ENCODE measurements at regions not wholly inside any gene's neighbourhood (a gene's known extent, or its start where the extent isn't known, plus 50 kb on each side); places are given as distances from the start of the nearest gene placed in this dataset.

DNA sequence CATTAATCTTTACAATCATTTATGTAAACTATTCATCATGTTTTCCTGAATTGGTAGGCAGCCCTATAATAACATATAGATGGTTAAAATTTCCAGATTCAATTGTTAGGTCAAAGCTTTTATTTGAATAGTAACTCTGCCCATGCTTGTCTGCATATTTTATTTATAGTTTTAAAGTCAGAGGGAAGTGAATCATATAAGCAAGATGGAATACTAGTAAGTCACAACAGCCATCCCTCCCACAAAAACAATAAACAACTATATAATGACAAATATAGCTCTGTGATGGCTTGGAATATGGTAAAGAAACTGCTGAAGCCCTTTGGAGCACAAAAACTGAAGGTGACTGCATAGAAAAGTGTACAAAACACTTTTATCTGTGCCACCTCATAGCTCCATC is 156.3 kb upstream of the TMEM106B start:
- Histone ChIP-seq H3K4me3 (ENCODE audit: low read depth in 1 of 2, low read length in 2 of 2) (no peak overlapping the region), H3K36me3 (ENCODE audit: control insufficient read depth in 2 of 2, insufficient read depth in 2 of 2, low read length in 1 of 2) (no peaks in the 10 kb centered on the region), H3K9me3 (ENCODE audit: control insufficient read depth in 2 of 2, insufficient read depth in 1 of 2, low read depth in 1 of 2, low read length in 1 of 2) (peaks cover 0 to 6% of the 10 kb centered on the region in 2 donors), H3K27ac (ENCODE audit: low read depth in 2 of 2, low read length in 1 of 2) (no peak overlapping the region), H3K27me3 (ENCODE audit: control insufficient read depth in 1 of 2, insufficient read depth in 2 of 2, low read length in 2 of 2) (no peaks in the 10 kb centered on the region), H3K4me1 (ENCODE audit: control insufficient read depth in 2 of 2, insufficient read depth in 2 of 2, low read length in 1 of 2) (no peaks in the 10 kb centered on the region)

DNA sequence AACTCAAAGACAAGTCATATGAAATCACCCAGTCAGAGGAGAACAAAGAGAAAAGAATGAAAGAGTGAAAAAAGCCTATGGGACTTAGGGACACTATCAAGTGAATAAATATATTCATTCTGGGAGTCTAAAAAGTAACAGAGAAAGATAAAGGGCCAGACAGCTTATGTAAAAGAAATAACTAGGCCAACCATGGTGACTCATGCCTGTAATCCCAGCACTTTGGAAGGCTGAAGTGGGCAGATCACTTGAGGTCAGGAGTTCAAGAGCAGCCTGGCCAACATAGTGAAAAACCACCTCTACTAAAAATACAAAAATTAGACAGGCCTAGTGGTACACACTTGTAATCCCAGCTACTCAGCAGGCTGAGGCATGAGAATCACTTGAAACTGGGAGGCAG is 154.7 kb upstream of the TMEM106B start:
- Histone ChIP-seq H3K27ac (ENCODE audit: low read depth in 2 of 2, low read length in 1 of 2) (no peak overlapping the region), H3K4me1 (ENCODE audit: control insufficient read depth in 2 of 2, insufficient read depth in 2 of 2, low read length in 1 of 2) (no peaks in the 10 kb centered on the region), H3K27me3 (ENCODE audit: control insufficient read depth in 1 of 2, insufficient read depth in 2 of 2, low read length in 2 of 2) (no peaks in the 10 kb centered on the region), H3K9me3 (ENCODE audit: control insufficient read depth in 2 of 2, insufficient read depth in 1 of 2, low read depth in 1 of 2, low read length in 1 of 2) (peaks cover 0 to 6% of the 10 kb centered on the region in 2 donors), H3K4me3 (ENCODE audit: low read depth in 1 of 2, low read length in 2 of 2) (no peak overlapping the region), H3K36me3 (ENCODE audit: control insufficient read depth in 2 of 2, insufficient read depth in 2 of 2, low read length in 1 of 2) (no peaks in the 10 kb centered on the region)

DNA sequence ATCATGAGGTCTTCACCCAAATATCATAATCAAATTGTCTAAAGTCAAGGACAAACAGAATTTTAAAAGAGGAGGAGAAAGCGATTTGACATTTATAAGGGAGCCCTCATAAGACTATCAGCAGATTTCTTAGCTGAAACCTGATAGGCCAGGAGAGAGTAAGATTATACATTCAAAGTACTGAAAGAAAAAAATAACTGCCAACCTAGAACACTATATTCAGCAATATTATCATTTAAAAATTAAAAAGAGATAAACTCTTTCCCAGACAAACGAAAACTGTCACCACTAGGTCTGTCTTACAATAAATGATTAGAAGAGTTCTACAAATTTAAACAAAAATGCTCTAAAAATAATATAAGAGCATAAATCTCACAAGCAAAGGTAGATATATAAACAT is 154.1 kb upstream of the TMEM106B start:
- Histone ChIP-seq H3K4me1 (ENCODE audit: control insufficient read depth in 2 of 2, insufficient read depth in 2 of 2, low read length in 1 of 2) (no peaks in the 10 kb centered on the region), H3K36me3 (ENCODE audit: control insufficient read depth in 2 of 2, insufficient read depth in 2 of 2, low read length in 1 of 2) (no peaks in the 10 kb centered on the region), H3K4me3 (ENCODE audit: low read depth in 1 of 2, low read length in 2 of 2) (no peak overlapping the region), H3K27me3 (ENCODE audit: control insufficient read depth in 1 of 2, insufficient read depth in 2 of 2, low read length in 2 of 2) (no peaks in the 10 kb centered on the region), H3K9me3 (ENCODE audit: control insufficient read depth in 2 of 2, insufficient read depth in 1 of 2, low read depth in 1 of 2, low read length in 1 of 2) (peaks cover 0 to 6% of the 10 kb centered on the region in 2 donors), H3K27ac (ENCODE audit: low read depth in 2 of 2, low read length in 1 of 2) (no peak overlapping the region)
- WGBS, 2 donors: 74 to 77% methylated on average over 2 of the region's 2 CpGs

DNA sequence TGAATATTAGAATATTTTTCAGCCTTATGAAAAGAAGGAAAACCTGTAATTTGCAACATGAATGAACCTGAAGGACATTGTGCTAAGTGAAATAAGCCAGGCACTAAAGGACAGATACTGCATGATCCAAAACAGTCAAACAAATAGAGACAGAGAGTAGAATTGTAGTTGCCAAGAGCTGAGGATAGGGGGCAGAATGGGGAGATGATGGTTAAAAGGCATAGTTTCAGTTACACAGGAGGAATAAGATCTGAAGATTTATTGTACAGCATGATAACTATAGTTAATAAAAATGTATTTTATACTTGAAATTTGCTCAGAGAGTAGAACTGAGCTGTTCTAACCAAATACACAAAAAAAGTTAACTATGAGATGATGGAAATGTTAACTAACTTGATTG is 149.0 kb upstream of the TMEM106B start:
- H3K4me3 ChIP-seq (ENCODE audit: low read depth in 1 of 2, low read length in 2 of 2): no peak overlapping the region
- no peaks in the 10 kb centered on the region for H3K4me1 ChIP-seq (ENCODE audit: control insufficient read depth in 2 of 2, insufficient read depth in 2 of 2, low read length in 1 of 2)
- H3K36me3 ChIP-seq (ENCODE audit: control insufficient read depth in 2 of 2, insufficient read depth in 2 of 2, low read length in 1 of 2): no peaks in the 10 kb centered on the region
- no peaks in the 10 kb centered on the region for H3K27me3 ChIP-seq (ENCODE audit: control insufficient read depth in 1 of 2, insufficient read depth in 2 of 2, low read length in 2 of 2)
- H3K9me3 ChIP-seq (ENCODE audit: control insufficient read depth in 2 of 2, insufficient read depth in 1 of 2, low read depth in 1 of 2, low read length in 1 of 2): no peaks in the 10 kb centered on the region
- H3K27ac ChIP-seq (ENCODE audit: low read depth in 2 of 2, low read length in 1 of 2): no peak overlapping the region

DNA sequence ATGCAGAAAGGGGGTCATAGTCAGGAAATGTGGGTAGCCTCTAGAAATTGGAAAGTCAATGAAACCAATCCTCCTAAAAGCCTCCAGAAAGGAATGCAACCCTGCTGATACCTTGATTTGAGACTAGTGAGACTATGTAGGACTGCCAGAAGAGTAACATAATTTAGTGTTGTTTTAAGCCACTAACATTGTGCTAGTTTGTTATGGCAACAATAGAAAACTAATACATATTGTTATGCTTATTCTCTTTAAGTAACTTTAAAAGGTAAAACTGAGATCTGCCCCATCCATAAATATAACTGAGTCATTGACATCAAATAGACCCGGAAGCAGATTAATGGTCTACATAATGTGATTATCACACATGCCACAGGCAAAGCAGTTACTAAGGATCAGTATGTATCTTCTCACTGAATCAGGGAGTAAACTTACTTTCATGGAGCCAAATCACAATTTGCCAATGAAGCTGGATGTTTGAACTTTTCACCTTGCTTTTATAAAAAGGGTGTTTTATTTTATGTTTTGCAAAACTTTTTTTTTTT is 146.4 kb upstream of the TMEM106B start:
- no peaks in the 10 kb centered on the region for H3K9me3 ChIP-seq (ENCODE audit: control insufficient read depth in 2 of 2, insufficient read depth in 1 of 2, low read depth in 1 of 2, low read length in 1 of 2)
- H3K36me3 ChIP-seq (ENCODE audit: control insufficient read depth in 2 of 2, insufficient read depth in 2 of 2, low read length in 1 of 2): no peaks in the 10 kb centered on the region
- H3K27me3 ChIP-seq (ENCODE audit: control insufficient read depth in 1 of 2, insufficient read depth in 2 of 2, low read length in 2 of 2): no peaks in the 10 kb centered on the region
- no peak overlapping the region for H3K4me3 ChIP-seq (ENCODE audit: low read depth in 1 of 2, low read length in 2 of 2)
- WGBS, 2 donors: 29 to 55% methylated on average over 1 of the region's 1 CpG
- H3K4me1 ChIP-seq (ENCODE audit: control insufficient read depth in 2 of 2, insufficient read depth in 2 of 2, low read length in 1 of 2): no peaks in the 10 kb centered on the region
- no peak overlapping the region for H3K27ac ChIP-seq (ENCODE audit: low read depth in 2 of 2, low read length in 1 of 2)

DNA sequence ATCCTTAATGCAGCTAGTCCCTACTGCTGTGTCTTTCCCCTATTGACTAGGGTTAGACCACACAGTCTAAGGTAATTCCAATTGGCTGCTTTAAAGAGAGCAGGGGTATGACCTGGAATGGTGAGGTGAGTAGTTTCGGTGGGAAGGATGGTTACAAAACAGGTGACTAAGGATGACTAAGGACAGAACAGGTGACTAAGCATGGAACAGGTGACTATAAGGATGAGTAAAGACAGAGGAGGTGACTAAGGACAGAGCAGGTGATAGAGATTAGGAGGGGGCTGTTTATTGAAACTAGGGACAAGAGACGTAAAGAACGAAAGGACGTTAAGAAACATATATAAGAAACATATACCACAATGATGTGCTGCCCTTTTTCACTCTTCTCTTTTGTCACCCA is 145.1 kb upstream of the TMEM106B start:
- no peaks in the 10 kb centered on the region for H3K36me3 ChIP-seq (ENCODE audit: control insufficient read depth in 2 of 2, insufficient read depth in 2 of 2, low read length in 1 of 2)
- H3K27me3 ChIP-seq (ENCODE audit: control insufficient read depth in 1 of 2, insufficient read depth in 2 of 2, low read length in 2 of 2): no peaks in the 10 kb centered on the region
- peak overlapping the region in 1 of 2 donors; percentile 2 for H3K27ac ChIP-seq (ENCODE audit: low read depth in 2 of 2, low read length in 1 of 2)
- H3K4me1 ChIP-seq (ENCODE audit: control insufficient read depth in 2 of 2, insufficient read depth in 2 of 2, low read length in 1 of 2): no peaks in the 10 kb centered on the region
- no peaks in the 10 kb centered on the region for H3K9me3 ChIP-seq (ENCODE audit: control insufficient read depth in 2 of 2, insufficient read depth in 1 of 2, low read depth in 1 of 2, low read length in 1 of 2)
- WGBS, 2 donors: 71 to 73% methylated on average over 4 of the region's 4 CpGs
- no peak overlapping the region for H3K4me3 ChIP-seq (ENCODE audit: low read depth in 1 of 2, low read length in 2 of 2)

DNA sequence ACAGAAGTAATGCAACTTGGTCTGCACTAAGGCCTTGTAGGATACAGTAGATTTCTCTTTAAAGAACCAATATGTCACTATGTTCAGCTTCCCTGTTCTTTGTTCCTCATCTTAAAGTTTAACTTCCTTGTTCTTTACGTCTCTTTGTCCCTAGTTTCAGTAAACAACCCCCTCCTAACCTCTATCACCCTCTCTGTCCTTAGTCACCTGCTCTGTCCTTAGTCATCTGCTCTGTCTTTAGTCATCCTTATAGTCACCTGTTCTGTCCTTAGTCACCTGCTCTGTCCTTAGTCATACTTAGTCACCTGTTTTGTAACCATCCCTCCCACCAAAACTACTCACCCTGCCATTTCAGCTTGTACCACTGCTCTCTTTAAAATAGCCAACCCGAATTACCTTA is 144.6 kb upstream of the TMEM106B start:
- H3K9me3 ChIP-seq (ENCODE audit: control insufficient read depth in 2 of 2, insufficient read depth in 1 of 2, low read depth in 1 of 2, low read length in 1 of 2): no peaks in the 10 kb centered on the region
- no peak overlapping the region for H3K4me3 ChIP-seq (ENCODE audit: low read depth in 1 of 2, low read length in 2 of 2)
- H3K27me3 ChIP-seq (ENCODE audit: control insufficient read depth in 1 of 2, insufficient read depth in 2 of 2, low read length in 2 of 2): no peaks in the 10 kb centered on the region
- no peaks in the 10 kb centered on the region for H3K4me1 ChIP-seq (ENCODE audit: control insufficient read depth in 2 of 2, insufficient read depth in 2 of 2, low read length in 1 of 2)
- H3K27ac ChIP-seq (ENCODE audit: low read depth in 2 of 2, low read length in 1 of 2): no peak overlapping the region
- no peaks in the 10 kb centered on the region for H3K36me3 ChIP-seq (ENCODE audit: control insufficient read depth in 2 of 2, insufficient read depth in 2 of 2, low read length in 1 of 2)
- 53 to 56% methylated on average over 2 of the region's 2 CpGs for WGBS, 2 donors

DNA sequence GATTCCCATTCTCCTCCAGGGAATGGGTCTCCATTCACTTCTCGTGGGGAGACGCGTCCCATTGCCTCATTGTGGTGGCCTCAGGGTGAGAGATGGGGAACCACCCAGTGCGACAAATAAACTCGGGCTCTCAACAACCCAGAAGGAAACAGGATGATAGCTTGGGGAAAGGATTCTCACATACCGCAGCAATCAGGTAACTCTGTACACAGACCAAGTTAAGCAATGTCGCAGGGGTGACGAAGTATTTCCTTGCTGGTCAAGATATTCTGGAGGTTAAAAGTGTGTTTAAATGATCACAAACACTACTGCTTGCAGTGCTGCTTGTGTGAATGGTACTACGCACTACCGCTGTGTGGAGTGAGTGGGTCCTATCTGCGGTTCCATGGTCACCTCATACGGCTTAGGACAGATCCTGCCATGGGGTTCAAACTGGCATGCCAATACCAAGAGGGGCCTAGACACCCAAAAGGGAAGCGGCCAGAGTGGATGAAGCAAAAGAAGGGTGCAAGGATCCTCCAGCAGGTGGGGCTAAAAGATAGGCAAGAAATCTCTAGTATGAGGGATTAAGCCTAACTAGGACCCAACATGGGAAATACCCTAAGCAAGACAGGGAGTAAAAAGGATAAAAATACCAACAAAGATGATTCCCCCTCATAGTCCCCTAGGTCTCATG is 143.8 kb upstream of the TMEM106B start:
- H3K4me3 ChIP-seq (ENCODE audit: low read depth in 1 of 2, low read length in 2 of 2): no peak overlapping the region
- H3K27me3 ChIP-seq (ENCODE audit: control insufficient read depth in 1 of 2, insufficient read depth in 2 of 2, low read length in 2 of 2): no peaks in the 10 kb centered on the region
- H3K27ac ChIP-seq (ENCODE audit: low read depth in 2 of 2, low read length in 1 of 2): peak overlapping the region in 1 of 2 donors; percentile 42
- H3K9me3 ChIP-seq (ENCODE audit: control insufficient read depth in 2 of 2, insufficient read depth in 1 of 2, low read depth in 1 of 2, low read length in 1 of 2): no peaks in the 10 kb centered on the region
- no peaks in the 10 kb centered on the region for H3K36me3 ChIP-seq (ENCODE audit: control insufficient read depth in 2 of 2, insufficient read depth in 2 of 2, low read length in 1 of 2)
- no peaks in the 10 kb centered on the region for H3K4me1 ChIP-seq (ENCODE audit: control insufficient read depth in 2 of 2, insufficient read depth in 2 of 2, low read length in 1 of 2)
- WGBS, 2 donors: 79 to 80% methylated on average over 13 of the region's 13 CpGs

DNA sequence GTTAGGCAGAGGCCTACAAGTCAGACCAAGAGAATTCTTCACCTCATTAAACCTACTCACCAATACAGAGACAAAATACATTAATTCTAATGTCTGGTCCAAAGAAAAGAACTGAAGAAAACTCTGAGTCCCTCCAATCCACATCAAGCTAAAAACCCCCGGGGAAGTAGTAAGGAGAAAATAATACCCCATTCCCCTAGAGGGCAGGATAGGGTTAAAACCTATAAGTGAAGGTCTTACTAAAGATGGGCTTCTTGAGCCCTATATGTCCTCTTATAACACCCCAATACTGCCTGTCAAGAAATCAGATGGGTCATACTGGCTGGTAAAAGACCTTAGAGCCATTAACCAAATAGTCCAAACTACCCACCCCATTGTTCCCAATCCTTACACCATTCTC is 141.3 kb upstream of the TMEM106B start:
- Histone ChIP-seq H3K4me3 (ENCODE audit: low read depth in 1 of 2, low read length in 2 of 2) (no peak overlapping the region), H3K9me3 (ENCODE audit: control insufficient read depth in 2 of 2, insufficient read depth in 1 of 2, low read depth in 1 of 2, low read length in 1 of 2) (peaks cover 2% of the 10 kb centered on the region in 2 donors), H3K27ac (ENCODE audit: low read depth in 2 of 2, low read length in 1 of 2) (no peak overlapping the region), H3K36me3 (ENCODE audit: control insufficient read depth in 2 of 2, insufficient read depth in 2 of 2, low read length in 1 of 2) (no peaks in the 10 kb centered on the region), H3K4me1 (ENCODE audit: control insufficient read depth in 2 of 2, insufficient read depth in 2 of 2, low read length in 1 of 2) (no peaks in the 10 kb centered on the region), H3K27me3 (ENCODE audit: control insufficient read depth in 1 of 2, insufficient read depth in 2 of 2, low read length in 2 of 2) (no peaks in the 10 kb centered on the region)
- 68 to 93% methylated on average over 1 of the region's 1 CpG for WGBS, 2 donors

DNA sequence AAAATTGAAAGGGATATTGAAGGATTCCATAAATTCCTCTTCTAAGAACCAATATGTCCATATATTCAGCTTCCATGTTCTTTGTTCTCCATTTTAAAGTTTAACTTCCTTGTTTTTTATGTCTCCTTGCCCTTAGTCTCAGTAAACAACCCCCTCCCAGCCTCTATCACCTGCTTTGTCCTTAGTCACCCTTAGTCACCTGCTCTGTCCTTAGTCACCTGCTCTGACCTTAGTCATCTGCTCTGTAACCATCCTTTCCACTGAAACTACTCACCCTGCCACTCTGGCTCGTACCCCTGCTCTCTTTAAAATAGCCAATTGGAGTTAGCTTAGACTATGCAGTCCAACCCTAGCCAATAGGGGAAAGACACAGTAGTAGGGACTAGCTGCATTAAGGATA is 136.2 kb upstream of the TMEM106B start:
- no peaks in the 10 kb centered on the region for H3K36me3 ChIP-seq (ENCODE audit: control insufficient read depth in 2 of 2, insufficient read depth in 2 of 2, low read length in 1 of 2)
- no peaks in the 10 kb centered on the region for H3K4me1 ChIP-seq (ENCODE audit: control insufficient read depth in 2 of 2, insufficient read depth in 2 of 2, low read length in 1 of 2)
- no peak overlapping the region for H3K27ac ChIP-seq (ENCODE audit: low read depth in 2 of 2, low read length in 1 of 2)
- H3K4me3 ChIP-seq (ENCODE audit: low read depth in 1 of 2, low read length in 2 of 2): no peak overlapping the region
- no peaks in the 10 kb centered on the region for H3K27me3 ChIP-seq (ENCODE audit: control insufficient read depth in 1 of 2, insufficient read depth in 2 of 2, low read length in 2 of 2)
- WGBS, 2 donors: 64 to 65% methylated on average over 1 of the region's 1 CpG
- H3K9me3 ChIP-seq (ENCODE audit: control insufficient read depth in 2 of 2, insufficient read depth in 1 of 2, low read depth in 1 of 2, low read length in 1 of 2): peaks cover 2% of the 10 kb centered on the region in 2 donors
